ENCODE measurements at regions not wholly inside any gene's neighbourhood (a gene's known extent, or its start where the extent isn't known, plus 50 kb on each side); places are given as distances from the start of the nearest gene placed in this dataset.

DNA sequence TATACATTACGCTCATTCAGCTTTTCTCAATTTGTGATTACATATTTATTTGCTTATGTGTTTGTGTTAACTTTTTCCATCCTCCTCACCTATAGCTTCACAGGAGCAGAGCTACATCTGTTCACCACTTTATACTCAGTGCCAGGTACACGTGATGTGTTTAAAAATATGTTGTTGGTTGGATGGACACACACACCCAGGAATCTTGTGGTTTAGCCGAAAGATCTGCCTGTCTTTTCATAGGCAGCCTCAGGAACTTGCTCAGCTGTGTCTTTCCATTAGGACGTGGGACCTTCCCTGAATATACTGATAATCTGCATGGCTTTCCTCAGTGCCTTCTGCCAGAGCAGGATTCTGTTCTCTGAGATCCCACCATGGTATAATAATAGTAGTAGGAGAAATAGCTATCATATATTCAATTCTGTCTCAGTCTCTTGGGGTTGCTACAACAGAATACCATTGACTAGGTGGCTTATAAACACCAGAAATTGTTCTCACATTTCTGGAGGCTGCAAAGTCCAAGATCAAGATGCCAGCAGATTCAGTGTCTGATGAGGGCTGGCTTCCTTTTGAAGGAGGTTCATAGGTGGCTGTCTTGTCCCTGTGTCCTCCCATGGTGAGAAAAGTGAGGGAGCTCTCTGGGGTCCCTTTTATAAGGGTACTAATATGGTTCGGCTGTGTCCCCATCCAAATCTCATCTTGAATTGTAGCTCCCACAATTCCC, 50.0 kb upstream of the SOD3 start:
- TF ChIP-seq SUZ12 (IDR thresholded peaks at IDR 0.05) (no peak), FOXK2 (IDR thresholded peaks at IDR 0.05) (no peak)

Measured in HEK293T (cell line).